Adrenal gland (tissue), 5 donors: ENCODE measurements at regions not wholly inside any gene's neighbourhood (a gene's known extent, or its start where the extent isn't known, plus 50 kb on each side); places are given as distances from the start of the nearest gene placed in this dataset.

Experiments
- POLR2A ChIP-seq, 2 donors: fragments of 450-650 bp; IDR thresholded peaks; one replicate each; pipeline ENCODE4 v1.6.1; 2017; ENCODE audit warnings: antibody characterized with exemption in 2 of 2, mild to moderate bottlenecking in 2 of 2, moderate library complexity in 1 of 2
- TF ChIP-seq, protein P1 (sequence below), 6 experiments: fragments of 450-650 bp in 4 of 6; fragments of 200-600 bp in 2 of 6; sonication (generic) in 1 of 6; IDR thresholded peaks; 1 replicate in 5 of 6; 2 replicates in 1 of 6; pipeline versions ENCODE4 v1.5.1 to v1.8.0; 2016 to 2021; ENCODE audit warnings: antibody characterized with exemption in 6 of 6, mild to moderate bottlenecking in 2 of 6, moderate library complexity in 1 of 6
- donor health status: DM: no; HTN: no; CAD: no.

DNA sequence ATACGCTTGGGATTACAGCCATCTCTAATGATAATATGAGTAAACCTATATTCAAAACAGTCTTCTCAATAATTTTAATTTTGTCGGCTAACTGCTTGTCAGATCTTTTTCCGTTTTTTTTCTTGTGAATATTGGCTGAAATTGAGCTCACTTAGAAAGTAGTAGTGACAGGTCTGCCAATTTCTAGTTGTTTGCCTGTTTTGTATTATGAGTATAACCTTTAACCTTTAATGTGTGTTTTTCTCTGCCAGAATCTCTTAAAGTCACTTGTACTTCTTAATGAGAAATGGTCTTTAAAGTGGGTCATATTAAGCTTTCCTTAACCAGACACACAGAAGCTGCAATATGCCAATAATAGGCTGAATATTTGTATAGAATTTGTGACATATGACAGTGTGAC lies 511.0 kb downstream of the CSNK1G3 start:
- TF ChIP-seq, protein P1, sequence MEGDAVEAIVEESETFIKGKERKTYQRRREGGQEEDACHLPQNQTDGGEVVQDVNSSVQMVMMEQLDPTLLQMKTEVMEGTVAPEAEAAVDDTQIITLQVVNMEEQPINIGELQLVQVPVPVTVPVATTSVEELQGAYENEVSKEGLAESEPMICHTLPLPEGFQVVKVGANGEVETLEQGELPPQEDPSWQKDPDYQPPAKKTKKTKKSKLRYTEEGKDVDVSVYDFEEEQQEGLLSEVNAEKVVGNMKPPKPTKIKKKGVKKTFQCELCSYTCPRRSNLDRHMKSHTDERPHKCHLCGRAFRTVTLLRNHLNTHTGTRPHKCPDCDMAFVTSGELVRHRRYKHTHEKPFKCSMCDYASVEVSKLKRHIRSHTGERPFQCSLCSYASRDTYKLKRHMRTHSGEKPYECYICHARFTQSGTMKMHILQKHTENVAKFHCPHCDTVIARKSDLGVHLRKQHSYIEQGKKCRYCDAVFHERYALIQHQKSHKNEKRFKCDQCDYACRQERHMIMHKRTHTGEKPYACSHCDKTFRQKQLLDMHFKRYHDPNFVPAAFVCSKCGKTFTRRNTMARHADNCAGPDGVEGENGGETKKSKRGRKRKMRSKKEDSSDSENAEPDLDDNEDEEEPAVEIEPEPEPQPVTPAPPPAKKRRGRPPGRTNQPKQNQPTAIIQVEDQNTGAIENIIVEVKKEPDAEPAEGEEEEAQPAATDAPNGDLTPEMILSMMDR (IDR thresholded peaks at IDR 0.05) = no peak
- no peak for TF ChIP-seq POLR2A (IDR thresholded peaks at IDR 0.05)
